NCI-H510A (cell line): ENCODE measurements at regions not wholly inside any gene's neighbourhood (a gene's known extent, or its start where the extent isn't known, plus 50 kb on each side); places are given as distances from the start of the nearest gene placed in this dataset.

Experiments used
- DNase-seq: peaks from one replicate; lab custom pipeline; 2025; lab: John Stamatoyannopoulos, UW

GRCh38 chr9:84450029-84450428 is 109.5 kb upstream of the SLC28A3 start:
- no peak for DNase-seq

- no peak for DNase-seq
Measured at GRCh38 chr9:84456527-84456926, 116.0 kb upstream of the SLC28A3 start.

GRCh38 chr9:84460695-84461094 is 120.1 kb upstream of the SLC28A3 start:
- DNase-seq: no peak

- no peak for DNase-seq
Measured at GRCh38 chr9:84463272-84463671, 122.7 kb upstream of the SLC28A3 start.

GRCh38 chr9:84466580-84467285 is 126.2 kb upstream of the SLC28A3 start:
- no peak for DNase-seq

DNA sequence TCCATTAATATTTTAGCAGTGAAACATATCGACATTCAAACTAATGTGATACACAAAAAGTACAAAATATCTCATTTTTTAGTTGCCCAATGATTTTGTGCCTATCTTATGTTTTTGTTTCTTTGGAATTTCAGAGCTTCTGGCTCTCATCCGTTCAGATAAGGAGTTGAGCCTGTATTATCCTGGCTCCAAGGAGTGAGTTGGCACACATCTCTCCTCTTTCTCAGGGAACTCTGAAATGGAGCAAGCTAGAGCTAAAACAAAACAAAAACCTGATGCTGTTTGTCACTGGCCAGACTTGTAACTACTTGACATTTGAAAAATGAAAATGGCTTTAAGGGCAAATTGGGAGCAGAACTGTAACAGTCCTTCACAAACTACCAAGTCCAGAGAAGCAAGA is 131.3 kb upstream of the SLC28A3 start:
- DNase-seq: no peak

- no peak for DNase-seq
Measured at GRCh38 chr9:84478996-84479395, 138.4 kb upstream of the SLC28A3 start.

GRCh38 chr9:84480071-84480470 is 139.5 kb upstream of the SLC28A3 start:
- DNase-seq: no peak

- DNase-seq: no peak
Measured at GRCh38 chr9:84481231-84481630, 140.7 kb upstream of the SLC28A3 start.

DNA sequence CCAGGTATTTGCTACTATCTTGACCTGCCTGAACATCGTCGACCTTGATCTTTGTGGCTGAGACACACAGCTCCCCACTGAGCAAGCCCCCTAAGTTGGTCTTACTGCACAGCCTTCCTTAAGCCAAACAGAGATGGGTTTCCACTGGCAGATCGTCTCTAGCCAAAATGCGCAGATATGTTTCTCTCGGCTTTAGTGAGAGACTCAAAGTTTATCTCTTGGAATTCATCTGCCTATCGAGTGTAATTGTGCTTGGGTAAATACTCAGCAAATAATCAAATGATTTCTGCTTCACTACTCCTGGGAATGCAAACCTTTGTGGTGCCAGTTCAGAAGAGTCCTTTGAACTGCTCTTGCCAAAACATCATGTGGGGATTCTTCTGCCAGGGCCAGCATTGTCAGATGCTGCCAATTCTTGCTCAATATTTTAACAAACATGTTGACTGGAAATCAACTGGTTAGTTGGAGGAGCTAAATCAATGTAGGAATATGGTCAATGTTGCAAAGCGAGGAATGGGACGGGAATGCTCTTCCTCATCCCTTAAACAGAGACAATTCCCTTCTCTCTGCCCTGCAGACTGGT is 141.2 kb upstream of the SLC28A3 start:
- DNase-seq: no peak

GRCh38 chr9:84482607-84483006 is 142.0 kb upstream of the SLC28A3 start:
- no peak for DNase-seq

DNA sequence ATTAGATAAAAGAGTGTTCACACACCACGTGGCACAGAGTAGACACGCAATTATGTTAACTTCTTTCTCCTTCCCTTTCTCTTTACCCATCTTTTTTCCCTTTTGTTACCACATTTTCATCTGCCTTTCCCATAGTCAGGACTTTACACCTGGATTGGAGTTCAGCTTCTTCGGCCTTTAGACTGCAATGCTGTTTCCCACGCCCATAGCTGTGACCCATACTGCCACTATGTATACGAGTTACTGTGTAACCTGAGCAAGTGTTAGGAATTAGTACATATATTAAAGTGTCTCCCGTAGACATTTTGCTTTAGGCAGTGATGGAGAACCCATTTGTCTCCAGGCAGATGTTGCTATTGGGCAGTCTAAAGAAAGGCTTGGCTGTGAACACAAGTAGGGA is 143.6 kb upstream of the SLC28A3 start:
- DNase-seq: no peak

GRCh38 chr9:84485539-84485938 is 145.0 kb upstream of the SLC28A3 start:
- no peak for DNase-seq

- no peak for DNase-seq
Measured at GRCh38 chr9:84486663-84487062, 146.1 kb upstream of the SLC28A3 start.

DNA sequence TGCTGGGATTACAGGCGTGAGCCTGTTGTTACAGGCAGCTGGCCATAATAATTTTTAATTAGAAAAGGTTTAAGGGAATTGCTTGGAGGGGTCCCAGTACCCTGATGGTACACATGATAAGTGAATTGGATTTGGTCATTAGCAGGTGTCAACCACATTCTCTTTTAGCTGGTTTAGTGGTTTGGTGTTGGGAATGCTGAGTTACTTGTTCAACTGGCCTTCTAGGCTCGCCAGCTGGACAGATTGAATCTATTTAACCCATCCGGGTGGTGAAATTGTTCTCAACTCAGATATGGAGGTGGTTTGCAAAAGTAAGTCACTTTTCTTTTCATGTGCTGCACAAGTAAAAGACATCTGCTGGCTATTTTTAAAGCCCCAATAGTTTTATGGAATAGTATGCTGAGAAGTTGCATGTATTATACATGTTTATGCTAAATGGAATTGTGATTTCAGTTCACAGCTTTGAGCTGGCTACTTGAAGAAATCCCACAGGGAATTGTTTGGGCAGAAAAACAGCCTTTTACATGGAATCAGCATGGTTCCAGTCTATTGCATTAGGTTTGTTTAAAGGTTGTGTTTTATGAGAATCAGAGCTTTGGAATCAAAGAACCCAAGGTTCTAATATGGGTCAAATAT is 149.8 kb upstream of the SLC28A3 start:
- DNase-seq: no peak

DNA sequence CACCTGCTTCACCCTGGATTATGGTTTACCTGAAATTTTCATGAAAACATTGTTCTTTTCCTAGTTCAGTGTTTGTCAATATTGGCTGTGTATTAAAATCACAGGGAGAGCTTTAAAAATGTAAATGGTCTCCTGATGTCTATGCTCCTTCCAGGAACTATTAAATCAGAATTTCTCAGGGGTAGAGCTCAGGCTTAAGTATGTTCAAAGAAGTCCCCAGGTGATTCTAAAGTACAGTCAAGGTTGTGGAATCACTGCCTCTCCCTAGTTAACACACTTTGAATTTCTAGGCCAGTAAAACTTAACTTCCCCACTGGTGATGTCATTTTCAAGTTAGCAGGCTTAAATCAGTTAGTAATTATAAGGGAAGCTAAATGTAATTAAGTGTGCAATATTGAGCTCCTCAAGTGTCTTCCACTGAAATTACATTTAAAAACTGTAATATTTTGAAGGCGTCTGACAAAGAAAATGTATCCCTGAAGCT is 150.3 kb upstream of the SLC28A3 start:
- no peak for DNase-seq

DNA sequence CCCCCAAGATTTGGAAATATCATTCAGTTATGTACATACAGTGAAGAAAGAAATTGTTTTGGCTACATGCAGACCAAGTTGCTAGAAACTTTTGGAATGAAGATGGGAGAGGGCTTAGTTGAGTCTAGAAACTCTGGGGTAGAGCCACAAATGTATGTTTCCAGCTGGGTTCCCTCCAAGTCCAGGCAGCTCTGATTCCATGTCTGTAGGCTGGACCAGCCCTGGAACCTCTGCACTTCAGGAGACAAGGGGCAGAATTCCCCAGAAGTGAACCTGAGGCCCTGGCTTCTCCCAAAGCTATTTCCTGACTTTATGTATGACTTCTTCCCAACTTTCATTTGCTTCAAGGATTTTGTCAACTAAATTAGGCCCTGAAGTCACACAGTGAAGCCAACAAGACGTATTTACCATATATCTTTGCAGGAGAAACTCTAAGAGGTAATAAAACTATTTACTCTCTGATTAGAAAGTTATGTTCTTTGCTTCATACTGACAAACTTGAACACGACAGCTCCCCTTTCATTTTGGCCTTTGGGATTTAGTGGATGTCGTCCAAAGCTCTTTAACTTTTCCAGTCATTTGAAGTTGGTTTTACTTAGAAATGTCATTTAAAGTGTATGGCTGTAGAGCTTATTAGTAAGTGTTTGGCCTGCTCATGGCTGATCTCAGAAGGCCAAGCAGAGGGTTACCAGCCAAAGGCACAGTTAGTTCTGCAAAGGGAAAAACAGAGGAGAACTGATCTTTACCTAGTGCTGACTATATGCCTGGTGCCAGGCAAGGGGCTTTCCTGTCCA is 152.0 kb upstream of the SLC28A3 start:
- DNase-seq: no peak

DNA sequence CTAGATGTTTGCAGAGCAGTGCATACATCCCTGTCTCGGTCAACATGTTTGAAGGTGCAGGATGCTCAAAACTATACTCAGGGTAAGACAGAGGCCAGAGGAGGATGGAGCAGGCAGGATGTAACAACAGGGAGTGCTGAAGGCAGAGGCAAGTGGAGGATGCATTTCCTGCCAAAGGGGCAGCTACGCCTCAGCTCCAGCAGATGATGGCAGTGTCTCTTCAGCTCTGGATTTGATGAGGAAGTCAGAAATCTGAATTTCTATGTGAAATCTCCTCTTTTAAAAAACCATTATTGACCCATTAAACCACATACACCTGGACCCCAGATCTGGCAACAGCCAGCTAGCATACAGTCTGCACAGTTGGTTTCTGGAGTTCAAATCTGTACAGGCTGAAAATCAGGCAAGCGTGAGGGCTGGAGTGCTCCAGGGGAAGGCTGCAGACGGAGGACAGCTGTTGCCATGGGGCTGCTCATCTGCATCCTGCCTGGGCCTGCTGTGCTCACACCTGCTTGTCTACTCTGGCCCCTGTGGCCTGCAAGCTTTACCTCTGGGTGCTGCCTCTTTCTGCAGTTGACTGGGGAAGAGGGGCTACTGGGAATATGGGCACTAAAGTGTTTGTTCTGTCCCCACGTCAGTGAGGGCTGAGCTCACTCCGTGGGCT is 152.9 kb upstream of the SLC28A3 start:
- DNase-seq: peak; percentile 76

DNA sequence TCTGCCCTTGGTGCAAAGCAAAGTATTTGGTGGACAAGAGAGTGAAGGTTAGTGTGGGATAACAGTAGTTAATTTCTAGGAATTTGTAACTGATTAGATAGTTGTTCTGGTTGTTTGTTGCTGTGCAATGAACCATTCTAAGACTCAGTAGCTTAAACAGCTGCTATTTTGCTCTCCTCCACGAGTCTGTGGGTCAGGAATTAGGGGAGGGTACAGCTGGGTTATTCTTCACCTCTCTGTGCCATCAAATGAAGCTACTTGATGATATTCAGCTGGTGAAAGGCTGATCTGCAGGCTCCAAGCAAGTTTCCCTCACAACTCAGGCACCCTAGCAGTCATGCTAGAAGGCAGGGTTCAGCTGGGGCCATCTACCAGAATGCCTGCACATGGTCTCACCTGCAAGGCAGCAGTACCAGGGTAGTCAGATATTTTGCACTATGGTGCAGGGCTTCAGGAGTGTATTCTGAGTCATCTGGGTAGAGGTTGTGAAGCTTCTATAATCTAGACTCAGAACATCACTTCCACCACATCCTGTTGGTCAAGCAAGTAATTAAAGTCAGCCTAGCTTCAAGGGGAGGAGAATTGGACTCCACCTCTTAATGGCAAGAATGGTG is 159.5 kb upstream of the SLC28A3 start:
- no peak for DNase-seq

DNA sequence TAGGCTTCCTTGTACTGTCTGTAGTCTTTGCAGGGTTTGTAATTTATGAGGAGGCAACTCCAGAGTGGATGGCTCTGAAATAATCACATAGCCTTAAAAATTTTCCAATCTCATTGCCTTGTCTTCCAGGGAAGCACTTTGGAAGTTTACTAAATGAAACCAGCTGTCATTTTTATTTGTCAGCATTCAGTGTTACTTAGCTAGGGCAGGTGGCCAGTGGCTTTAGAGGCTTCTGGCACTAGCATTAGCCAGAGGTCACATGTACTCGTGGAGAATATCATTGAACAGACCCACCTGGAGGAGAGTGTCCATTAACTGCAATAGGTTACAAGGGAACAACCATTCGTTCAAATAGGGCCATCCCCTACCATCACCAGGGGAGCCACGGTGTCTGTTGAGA is 160.3 kb upstream of the SLC28A3 start:
- no peak for DNase-seq

DNA sequence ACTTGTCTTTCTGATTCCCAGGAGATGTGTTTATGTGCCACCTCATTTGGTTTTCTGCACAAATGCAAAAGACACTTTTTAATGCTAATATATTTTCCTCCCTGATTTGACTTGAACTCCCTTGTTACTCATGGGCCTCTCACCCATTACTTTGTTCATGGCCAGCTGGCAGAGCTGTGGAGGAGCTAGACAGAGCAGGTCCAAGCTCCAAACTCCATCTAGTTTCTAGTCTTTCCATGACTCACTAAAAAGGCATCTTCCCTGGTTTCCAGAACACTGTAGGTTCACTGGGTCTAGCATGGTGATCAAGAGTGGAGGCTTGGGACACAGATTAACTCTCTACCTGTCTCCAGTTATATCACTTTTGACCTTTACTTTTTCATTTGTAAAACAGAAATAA is 161.0 kb upstream of the SLC28A3 start:
- DNase-seq: no peak

DNA sequence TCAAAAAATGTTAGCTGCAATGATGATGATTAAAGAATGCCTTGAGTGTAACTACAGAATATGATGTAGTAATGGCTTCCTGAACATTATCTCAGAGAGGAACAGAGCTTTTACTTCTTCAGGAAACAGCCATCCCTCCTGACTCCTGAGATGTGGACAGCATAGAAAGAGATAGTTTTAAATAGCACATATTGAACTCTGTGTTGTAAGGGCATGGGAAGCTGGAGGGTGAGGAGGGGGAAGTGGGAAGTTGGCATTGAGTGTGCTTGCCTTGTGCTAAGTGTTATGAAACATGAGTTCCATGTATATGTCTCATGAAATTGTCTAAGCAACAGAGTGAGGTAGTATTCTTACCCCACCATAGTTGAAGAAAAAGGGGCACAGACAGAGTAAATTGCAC is 161.5 kb upstream of the SLC28A3 start:
- no peak for DNase-seq
